NCI-H748 treated with DMSO at 0.1 percent for 48 hours (cell line): ENCODE measurements at regions not wholly inside any gene's neighbourhood (a gene's known extent, or its start where the extent isn't known, plus 50 kb on each side); places are given as distances from the start of the nearest gene placed in this dataset.

Experiments
- DNase-seq: peaks from one replicate; lab custom pipeline; 2025; lab: John Stamatoyannopoulos, UW

- DNase-seq, result no peak
Measured at GRCh38 chr3:98961161-98962155, 60.0 kb upstream of the DCBLD2 start.

DNA sequence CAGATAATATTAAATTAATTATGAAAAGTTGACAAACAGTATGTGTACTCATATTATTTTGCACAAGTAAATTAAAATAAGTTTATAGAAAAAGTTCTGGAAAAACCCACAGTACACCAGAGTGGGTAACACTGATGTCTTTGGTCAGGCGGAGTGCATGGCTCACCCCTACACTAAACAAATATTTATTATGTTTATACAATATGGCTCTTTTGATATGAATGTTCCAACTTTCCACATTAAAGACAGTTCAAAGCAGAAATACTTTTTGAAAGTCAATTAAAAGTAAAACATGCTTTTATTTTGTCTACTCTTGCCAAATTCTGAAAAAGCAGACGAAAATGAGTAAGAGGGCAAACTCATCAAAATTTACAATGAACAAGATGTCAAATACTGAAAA, 56.2 kb upstream of the DCBLD2 start:
- no peak for DNase-seq

GRCh38 chr3:98956008-98956407, 54.5 kb upstream of the DCBLD2 start:
- DNase-seq, result no peak

GRCh38 chr3:98954791-98955604, 53.5 kb upstream of the DCBLD2 start:
- no peak for DNase-seq

GRCh38 chr3:98954242-98954641, 52.7 kb upstream of the DCBLD2 start:
- DNase-seq, result no peak

- DNase-seq, result no peak
Measured at GRCh38 chr3:98952404-98952803, 50.9 kb upstream of the DCBLD2 start.
